ENCODE measurements at regions not wholly inside any gene's neighbourhood (a gene's known extent, or its start where the extent isn't known, plus 50 kb on each side); places are given as distances from the start of the nearest gene placed in this dataset.

DNA sequence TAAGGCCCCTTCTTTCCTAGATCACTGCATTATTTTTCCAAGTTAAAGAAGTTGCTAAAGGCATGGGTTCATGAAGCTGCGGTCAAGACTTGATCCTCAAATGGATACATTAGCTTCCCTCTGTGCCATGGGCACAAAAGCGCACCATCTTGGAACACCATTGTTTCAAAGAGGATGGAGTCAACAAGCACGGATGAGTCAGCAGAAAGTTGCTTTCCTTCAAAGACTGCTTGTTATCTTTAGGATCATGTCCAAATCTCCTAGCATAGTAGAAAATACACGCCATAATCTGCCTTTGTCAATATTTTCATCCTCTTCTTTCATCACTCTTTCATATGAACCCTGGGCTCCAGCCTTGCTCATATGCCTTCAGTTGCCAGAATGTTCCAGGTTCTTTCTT is 226.8 kb upstream of the GATB start:
- Histone ChIP-seq H2AFZ (ENCODE audit: low read length) (no peak overlapping the region), H3K27ac (ENCODE audit: low read length) (no peak overlapping the region), H3K9me3 (replicated peaks; ENCODE audit: insufficient read depth, low read length) (no peaks in the 10 kb centered on the region), H3K4me1 (ENCODE audit: low read length) (peaks cover 22% of the 10 kb centered on the region), H3K9me2 (replicated peaks; ENCODE audit: insufficient read depth, low read length) (no peaks in the 10 kb centered on the region), H3K36me3 (replicated peaks; ENCODE audit: insufficient read depth, low read length) (no peaks in the 10 kb centered on the region), H3K27me3 (replicated peaks; ENCODE audit: insufficient read depth, low read length) (no peaks in the 10 kb centered on the region), H4K20me1 (ENCODE audit: insufficient read depth, low read length) (no peaks in the 10 kb centered on the region), H3K79me2 (ENCODE audit: low read length) (no peaks in the 10 kb centered on the region), H3K4me2 (ENCODE audit: low read depth, low read length) (no peak overlapping the region), H3K4me3 (ENCODE audit: low read length) (no peak overlapping the region), H3F3A (ENCODE audit: insufficient read depth, low read length) (no peaks in the 10 kb centered on the region), H3K9ac (ENCODE audit: low read length) (no peak overlapping the region)
- no peak for DNase-seq
- TF ChIP-seq EZH2 (optimal IDR thresholded peaks at IDR 0.05; ENCODE audit: low read depth, low read length) (no peak), EZH2phosphoT487 (IDR thresholded peaks at IDR 0.05; ENCODE audit: low read length) (no peak)
- TF ChIP-seq, protein P1, sequence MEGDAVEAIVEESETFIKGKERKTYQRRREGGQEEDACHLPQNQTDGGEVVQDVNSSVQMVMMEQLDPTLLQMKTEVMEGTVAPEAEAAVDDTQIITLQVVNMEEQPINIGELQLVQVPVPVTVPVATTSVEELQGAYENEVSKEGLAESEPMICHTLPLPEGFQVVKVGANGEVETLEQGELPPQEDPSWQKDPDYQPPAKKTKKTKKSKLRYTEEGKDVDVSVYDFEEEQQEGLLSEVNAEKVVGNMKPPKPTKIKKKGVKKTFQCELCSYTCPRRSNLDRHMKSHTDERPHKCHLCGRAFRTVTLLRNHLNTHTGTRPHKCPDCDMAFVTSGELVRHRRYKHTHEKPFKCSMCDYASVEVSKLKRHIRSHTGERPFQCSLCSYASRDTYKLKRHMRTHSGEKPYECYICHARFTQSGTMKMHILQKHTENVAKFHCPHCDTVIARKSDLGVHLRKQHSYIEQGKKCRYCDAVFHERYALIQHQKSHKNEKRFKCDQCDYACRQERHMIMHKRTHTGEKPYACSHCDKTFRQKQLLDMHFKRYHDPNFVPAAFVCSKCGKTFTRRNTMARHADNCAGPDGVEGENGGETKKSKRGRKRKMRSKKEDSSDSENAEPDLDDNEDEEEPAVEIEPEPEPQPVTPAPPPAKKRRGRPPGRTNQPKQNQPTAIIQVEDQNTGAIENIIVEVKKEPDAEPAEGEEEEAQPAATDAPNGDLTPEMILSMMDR (IDR thresholded peaks at IDR 0.05; ENCODE audit: low read length), result no peak

DNA sequence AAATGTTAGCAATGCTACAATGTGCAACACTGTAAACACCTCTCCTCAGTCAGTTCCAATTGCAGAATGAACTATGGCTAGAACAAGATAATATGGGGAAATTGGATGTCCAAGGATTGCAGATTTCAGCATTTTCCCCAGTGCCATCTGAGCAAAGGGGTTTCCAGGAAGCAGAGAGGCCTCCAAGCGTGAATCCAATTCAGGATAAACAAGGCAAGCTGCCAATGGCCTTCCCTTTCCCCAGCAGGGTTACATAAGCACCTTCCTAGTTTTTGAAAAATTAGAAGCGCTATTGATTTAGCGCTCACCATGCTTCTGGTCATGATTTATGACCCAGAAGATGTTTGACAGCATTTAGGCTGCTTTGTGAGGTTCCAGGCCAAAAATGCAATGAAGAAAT is 223.0 kb upstream of the GATB start:
- no peaks in the 10 kb centered on the region for H4K20me1 ChIP-seq (ENCODE audit: insufficient read depth, low read length)
- no peaks in the 10 kb centered on the region for H3K36me3 ChIP-seq (replicated peaks; ENCODE audit: insufficient read depth, low read length)
- no peak overlapping the region for H3K4me2 ChIP-seq (ENCODE audit: low read depth, low read length)
- no peak overlapping the region for H3K9ac ChIP-seq (ENCODE audit: low read length)
- no peaks in the 10 kb centered on the region for H3K27me3 ChIP-seq (replicated peaks; ENCODE audit: insufficient read depth, low read length)
- H3K4me1 ChIP-seq (ENCODE audit: low read length), result no peaks in the 10 kb centered on the region
- no peaks in the 10 kb centered on the region for H3F3A ChIP-seq (ENCODE audit: insufficient read depth, low read length)
- H3K27ac ChIP-seq (ENCODE audit: low read length), result no peak overlapping the region
- TF ChIP-seq EZH2 (optimal IDR thresholded peaks at IDR 0.05; ENCODE audit: low read depth, low read length), result no peak
- TF ChIP-seq EZH2phosphoT487 (IDR thresholded peaks at IDR 0.05; ENCODE audit: low read length), result no peak
- TF ChIP-seq, protein P1 (IDR thresholded peaks at IDR 0.05; ENCODE audit: low read length), result no peak
- no peak overlapping the region for H3K4me3 ChIP-seq (ENCODE audit: low read length)
- DNase-seq, result no peak
- no peaks in the 10 kb centered on the region for H3K9me3 ChIP-seq (replicated peaks; ENCODE audit: insufficient read depth, low read length)
- H2AFZ ChIP-seq (ENCODE audit: low read length), result no peak overlapping the region
- no peaks in the 10 kb centered on the region for H3K79me2 ChIP-seq (ENCODE audit: low read length)
- H3K9me2 ChIP-seq (replicated peaks; ENCODE audit: insufficient read depth, low read length), result no peaks in the 10 kb centered on the region

DNA sequence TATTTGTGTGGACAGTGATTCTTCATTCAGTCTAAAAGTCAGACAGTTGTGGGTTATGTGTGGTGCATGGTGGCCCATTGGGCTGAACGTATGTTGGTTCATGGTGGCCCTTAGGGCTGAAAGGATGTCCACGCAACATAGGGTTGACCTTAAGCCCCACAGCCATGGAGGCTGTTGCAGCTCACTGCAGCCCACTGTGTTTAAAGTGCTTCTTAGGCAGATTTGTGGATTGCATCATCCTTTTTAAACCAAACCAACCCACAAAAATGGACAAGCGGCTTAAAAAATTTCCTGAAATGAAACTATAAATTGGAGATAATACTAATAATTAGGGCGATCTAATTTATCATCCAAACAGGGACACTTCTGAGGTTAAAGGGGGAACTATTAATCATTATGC is 219.0 kb upstream of the GATB start:
- no peak overlapping the region for H3K4me2 ChIP-seq (ENCODE audit: low read depth, low read length)
- H3K4me3 ChIP-seq (ENCODE audit: low read length), result no peak overlapping the region
- H3K9ac ChIP-seq (ENCODE audit: low read length), result no peak overlapping the region
- no peaks in the 10 kb centered on the region for H3K9me2 ChIP-seq (replicated peaks; ENCODE audit: insufficient read depth, low read length)
- H3K36me3 ChIP-seq (replicated peaks; ENCODE audit: insufficient read depth, low read length), result no peaks in the 10 kb centered on the region
- no peaks in the 10 kb centered on the region for H3F3A ChIP-seq (ENCODE audit: insufficient read depth, low read length)
- no peaks in the 10 kb centered on the region for H3K79me2 ChIP-seq (ENCODE audit: low read length)
- H2AFZ ChIP-seq (ENCODE audit: low read length), result no peak overlapping the region
- H3K9me3 ChIP-seq (replicated peaks; ENCODE audit: insufficient read depth, low read length), result no peaks in the 10 kb centered on the region
- DNase-seq, result no peak
- no peaks in the 10 kb centered on the region for H4K20me1 ChIP-seq (ENCODE audit: insufficient read depth, low read length)
- H3K27ac ChIP-seq (ENCODE audit: low read length), result no peak overlapping the region
- H3K4me1 ChIP-seq (ENCODE audit: low read length), result no peaks in the 10 kb centered on the region
- TF ChIP-seq EZH2phosphoT487 (IDR thresholded peaks at IDR 0.05; ENCODE audit: low read length) (no peak), EZH2 (optimal IDR thresholded peaks at IDR 0.05; ENCODE audit: low read depth, low read length) (no peak)
- TF ChIP-seq, protein P1 (IDR thresholded peaks at IDR 0.05; ENCODE audit: low read length), result no peak
- no peaks in the 10 kb centered on the region for H3K27me3 ChIP-seq (replicated peaks; ENCODE audit: insufficient read depth, low read length)
